ENCODE measurements at regions not wholly inside any gene's neighbourhood (a gene's known extent, or its start where the extent isn't known, plus 50 kb on each side); places are given as distances from the start of the nearest gene placed in this dataset.
"Not testable (repeated sequence)": the region's sequence is repeated elsewhere in the genome, so short reads cannot be mapped to it uniquely, and the experiment has no call there.

GRCh38 chr1:185473186-185473585 lies 156.1 kb upstream of the IVNS1ABP start:
- no peak for DNase-seq (ENCODE audit: low spot score)

- DNase-seq (ENCODE audit: low spot score): no peak
These were observed 151.6 kb upstream of the IVNS1ABP start for GRCh38 chr1:185468626-185469025.

- no peak for DNase-seq (ENCODE audit: low spot score)
These were observed 150.1 kb upstream of the IVNS1ABP start for GRCh38 chr1:185467122-185467521.

DNA sequence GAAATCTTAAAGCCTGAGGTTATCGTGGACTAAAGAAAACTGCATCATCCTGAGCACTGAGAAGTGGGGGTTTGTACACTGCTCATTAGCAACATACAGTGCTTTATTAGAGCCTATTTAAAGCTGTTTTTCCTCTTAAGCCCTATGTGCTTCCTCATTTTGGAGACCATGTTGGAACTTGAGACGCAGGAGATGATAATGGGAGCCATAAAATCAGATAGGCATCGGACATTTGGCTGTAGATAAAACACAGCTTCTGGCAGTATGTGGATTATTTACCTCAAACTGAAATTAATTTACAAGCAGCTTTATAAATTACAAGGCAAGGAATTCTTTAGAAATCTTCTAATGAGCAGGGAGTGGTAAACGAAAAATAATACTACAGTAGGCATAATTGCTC lies 147.7 kb upstream of the IVNS1ABP start:
- no peak for DNase-seq (ENCODE audit: low spot score)

DNA sequence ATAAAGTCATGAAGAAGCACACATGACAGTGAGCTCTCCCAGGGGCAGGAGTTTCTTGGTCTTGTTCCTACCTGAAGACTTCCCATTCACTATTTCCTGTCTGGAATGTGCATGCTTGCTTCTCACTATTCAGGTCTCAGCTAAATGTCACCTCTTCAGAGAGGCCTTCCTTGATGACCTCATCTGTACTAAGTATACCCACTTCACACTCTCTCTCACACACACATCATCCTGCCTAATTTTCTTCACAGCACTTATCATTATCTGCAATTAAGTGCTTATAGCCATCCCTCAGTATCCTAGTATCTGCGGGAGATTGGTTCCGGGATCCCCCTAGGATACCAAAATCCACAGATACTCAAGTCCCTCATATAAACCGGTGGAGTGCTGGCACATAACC lies 146.4 kb upstream of the IVNS1ABP start:
- DNase-seq (ENCODE audit: low spot score): no peak

- no peak for DNase-seq (ENCODE audit: low spot score)
These were observed 146.0 kb upstream of the IVNS1ABP start for GRCh38 chr1:185463011-185463410.

DNA sequence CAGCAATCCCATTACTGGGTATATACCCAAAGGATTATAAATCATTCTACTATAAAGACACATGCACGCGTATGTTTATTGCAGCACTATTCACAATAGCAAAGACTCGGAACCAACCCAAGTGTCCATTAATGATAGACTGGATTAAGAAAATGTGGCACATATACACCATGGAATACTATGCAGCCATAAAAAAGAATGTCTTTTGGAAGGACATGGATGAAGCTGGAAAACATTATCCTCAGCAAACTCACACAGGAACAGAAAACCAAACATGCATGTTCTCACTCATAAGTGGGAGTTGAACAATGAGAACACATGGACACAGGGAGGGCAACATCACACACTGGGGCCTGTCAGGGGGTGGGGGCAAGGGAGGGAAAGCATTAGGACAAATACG lies 143.7 kb upstream of the IVNS1ABP start:
- not testable (repeated sequence) for DNase-seq (ENCODE audit: low spot score)

DNA sequence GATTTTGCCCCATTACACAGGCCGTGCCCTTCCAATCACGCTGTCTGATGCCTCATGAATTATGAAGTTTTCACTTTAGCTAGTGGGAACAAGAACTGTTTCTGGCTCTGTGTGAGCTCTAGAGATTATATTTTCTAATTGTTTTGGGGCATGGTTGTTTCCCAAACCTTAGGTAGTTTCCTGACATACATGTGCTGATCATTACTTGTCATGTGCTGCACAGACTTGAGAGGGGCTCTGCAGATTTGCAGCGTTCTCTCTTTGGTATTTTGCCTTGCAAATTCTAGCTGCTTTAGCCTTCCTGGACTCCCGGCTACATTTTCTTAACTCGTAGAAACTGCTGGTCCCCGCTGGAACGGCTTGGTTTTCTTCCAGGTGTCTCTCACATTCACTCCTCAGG lies 142.1 kb upstream of the IVNS1ABP start:
- DNase-seq (ENCODE audit: low spot score): no peak

- no peak for DNase-seq (ENCODE audit: low spot score)
These were observed 141.6 kb upstream of the IVNS1ABP start for GRCh38 chr1:185458670-185459069.

DNA sequence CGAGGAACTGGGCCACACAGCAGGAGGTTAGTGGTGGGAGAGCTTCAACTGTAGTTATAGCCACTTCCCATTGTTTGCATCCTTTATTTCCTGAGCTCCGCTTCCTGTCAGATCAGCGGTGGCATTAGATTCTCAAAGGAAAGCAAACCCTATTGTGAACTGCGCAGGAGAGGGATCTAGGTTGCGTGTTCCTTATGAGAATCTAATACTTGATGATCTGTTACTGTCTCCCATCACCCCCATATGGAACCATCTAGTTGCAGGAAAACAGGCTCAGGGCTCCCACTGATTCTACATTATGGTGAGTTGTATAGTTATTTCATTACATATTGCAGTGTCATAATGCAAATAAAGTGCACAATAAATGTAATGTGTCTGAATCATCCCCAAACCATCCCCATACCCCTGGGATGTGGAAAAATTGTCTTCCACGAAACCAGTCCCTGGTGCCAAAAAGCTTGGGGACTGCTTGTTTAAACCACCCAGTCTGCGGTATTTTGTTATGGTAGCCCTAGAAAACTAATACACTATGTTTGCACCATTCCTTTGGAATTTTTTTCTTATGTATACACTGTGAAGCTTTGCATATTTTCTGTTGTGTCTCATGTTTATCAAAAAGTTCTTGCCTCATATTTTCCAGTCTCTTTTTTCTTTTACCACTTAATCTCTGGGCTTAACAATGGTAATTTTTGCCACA lies 136.6 kb upstream of the IVNS1ABP start:
- DNase-seq (ENCODE audit: low spot score): no peak

DNA sequence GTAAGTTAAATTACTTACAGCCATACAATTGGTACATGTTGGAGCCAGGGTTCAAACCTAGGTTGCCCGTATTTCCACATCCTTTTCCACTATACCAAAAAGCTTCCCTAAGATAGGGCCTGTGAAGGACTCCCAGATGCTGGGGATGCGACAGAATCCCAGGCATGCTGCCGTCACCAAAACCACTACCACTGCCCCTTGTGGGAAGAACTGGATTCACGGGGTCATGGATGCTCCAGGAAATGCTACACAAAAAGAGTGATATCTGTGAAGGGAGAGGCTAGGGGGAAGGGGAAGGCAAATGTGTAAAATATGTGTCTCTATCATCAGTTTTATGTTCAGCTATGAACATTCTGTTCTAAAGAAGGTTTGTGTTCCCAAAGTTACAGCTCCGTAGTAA lies 133.9 kb upstream of the IVNS1ABP start:
- no peak for DNase-seq (ENCODE audit: low spot score)

DNA sequence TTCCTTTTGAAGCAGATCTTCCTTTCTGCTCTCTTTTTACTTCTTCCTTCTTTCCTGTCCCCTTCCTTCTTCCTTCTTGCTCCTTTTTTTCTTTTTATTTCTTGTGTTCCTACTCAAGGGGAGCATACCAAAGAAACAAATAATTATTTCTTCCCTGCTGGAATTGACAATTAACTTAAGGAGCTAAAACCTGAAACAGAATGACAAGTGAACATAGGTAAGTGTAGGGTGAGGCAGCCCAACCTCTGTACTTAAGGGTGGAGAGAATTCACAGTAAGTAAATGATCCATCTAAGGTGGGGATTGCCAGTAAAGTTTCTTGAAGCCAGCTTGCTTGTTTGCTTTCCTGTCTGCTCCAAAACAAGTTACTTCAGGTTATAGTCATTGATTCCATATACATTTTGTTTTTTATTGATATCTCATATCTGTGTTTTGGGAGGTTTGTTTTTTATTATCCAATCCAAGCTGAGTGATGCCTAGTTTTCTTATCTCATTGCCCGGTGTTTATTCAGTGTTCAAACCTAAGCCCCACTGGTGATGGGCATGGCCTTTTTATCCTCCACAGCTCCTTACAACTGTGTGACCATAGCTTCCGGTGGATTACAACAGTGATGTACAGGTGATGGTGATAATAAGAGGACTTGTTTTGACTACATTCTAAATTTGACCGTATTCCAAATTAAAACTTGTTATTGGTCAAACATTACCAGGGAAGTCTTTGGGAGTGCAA lies 133.2 kb upstream of the IVNS1ABP start:
- DNase-seq (ENCODE audit: low spot score): no peak

DNA sequence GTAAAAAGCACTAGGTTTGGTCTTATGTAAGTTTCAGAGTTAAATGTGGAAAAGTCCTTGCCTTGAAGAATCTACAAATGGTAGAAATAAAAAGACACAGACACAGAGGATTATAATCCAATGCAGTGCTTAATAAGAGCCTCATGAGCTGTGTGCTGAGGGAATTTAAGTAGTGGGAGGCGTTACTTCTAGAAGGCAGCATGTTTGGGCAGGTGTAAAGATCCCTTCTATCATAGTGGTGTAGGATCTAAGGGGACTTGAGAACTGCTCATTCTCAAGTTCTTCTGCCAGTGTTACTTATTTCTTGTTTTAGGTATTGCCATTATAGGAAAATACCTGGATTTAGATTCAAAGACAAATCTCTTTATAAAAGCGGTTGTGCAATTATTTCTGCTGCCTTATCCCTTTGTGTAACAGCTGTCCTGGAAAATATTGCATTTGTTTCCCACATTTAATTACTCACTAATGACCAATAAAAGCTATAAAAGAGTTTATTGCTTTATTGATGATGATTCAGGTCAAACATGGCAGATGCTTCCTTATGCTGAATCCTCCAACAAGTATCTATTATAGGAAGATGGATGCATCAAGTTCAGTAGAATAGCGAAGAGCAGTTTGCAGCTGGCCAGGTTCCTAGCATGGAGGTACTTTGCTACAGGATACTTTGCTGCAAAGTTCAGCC lies 132.5 kb upstream of the IVNS1ABP start:
- DNase-seq (ENCODE audit: low spot score): no peak

DNA sequence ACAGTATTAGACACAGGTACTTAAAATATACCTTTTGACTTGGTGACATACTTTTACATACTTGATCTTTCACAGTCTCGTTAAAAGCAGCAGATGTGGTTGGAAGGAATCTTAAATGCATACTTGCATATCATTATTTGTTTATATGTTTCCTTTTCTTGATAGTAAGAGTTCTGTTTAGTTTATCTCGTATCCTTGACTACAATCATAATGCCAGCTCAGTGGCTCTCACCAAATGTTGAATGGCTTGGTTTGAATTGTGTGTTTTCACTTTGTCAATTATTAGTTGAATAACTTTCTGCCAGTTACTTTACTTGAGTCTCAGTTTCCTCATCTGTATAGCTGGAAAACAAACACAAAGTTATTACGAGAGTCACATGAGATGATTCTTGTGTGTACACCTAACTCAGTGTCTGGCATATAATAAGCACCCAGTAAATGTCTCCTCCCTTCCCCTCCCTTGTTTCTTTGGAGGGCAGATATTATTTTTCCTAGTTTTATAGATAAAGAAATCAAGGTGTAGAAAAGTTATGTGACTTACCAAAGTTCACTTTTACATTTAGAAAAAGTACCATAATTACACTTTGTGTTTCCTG lies 131.6 kb upstream of the IVNS1ABP start:
- DNase-seq (ENCODE audit: low spot score): no peak

DNA sequence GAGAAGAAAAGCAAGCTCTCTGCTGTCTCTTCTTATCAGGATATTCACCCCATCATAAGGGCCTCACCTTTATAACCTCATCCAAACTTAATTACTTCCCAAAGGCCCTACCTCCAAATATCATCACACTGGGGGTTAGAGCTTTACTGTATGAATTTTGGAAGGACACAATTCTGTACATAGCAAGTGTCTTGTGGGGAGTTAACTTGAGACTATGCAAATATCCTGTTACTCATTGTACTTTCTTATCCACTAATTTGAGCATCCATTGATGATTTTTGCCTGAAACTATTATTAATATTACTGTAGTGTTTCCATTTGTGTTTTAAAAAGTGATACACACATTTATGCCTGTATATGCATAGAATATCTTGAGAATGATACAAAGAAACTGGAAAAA lies 129.1 kb upstream of the IVNS1ABP start:
- DNase-seq (ENCODE audit: low spot score): no peak

DNA sequence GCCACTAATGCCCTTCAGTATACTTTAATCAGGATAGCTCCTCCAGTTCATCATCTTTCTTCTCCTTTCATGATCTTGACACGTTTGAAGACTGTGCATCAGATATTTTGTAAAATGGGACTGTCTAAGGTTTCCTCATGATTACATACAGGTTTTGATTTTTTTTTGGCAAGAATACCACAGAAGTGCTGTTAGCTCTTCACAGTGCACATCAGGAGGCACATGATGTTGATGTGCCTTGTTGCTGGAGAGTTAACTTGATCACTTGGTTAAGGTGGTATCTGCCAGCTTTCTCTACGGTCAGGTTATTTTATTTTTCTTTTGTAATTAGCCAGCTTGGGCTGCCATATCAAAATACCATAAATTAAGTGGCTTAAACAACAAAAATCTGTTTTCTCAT lies 128.6 kb upstream of the IVNS1ABP start:
- no peak for DNase-seq (ENCODE audit: low spot score)

- DNase-seq (ENCODE audit: low spot score): no peak
These were observed 127.6 kb upstream of the IVNS1ABP start for GRCh38 chr1:185444676-185445075.

GRCh38 chr1:185442050-185442449 lies 125.0 kb upstream of the IVNS1ABP start:
- DNase-seq (ENCODE audit: low spot score): no peak

- DNase-seq (ENCODE audit: low spot score): no peak
These were observed 124.6 kb upstream of the IVNS1ABP start for GRCh38 chr1:185441605-185442004.

DNA sequence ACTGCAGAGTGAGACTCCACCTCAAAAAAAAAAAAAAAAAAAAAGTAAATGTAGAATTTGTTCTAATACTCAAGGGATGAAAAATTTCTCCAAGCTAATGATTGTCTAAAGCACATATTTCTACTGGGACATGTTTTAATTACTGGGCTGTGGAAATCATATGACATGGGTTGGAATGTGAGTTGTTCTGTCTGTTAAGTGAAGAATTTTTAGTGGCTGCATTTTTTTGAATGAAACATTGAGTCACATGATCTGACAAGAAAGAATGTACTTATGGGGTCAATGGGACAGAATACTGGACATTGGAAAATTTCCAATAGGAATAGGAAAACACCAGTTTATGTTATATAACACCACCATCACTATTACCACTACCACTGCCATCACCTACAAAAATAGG lies 123.8 kb upstream of the IVNS1ABP start:
- no peak for DNase-seq (ENCODE audit: low spot score)

- DNase-seq (ENCODE audit: low spot score): no peak
These were observed 122.8 kb upstream of the IVNS1ABP start for GRCh38 chr1:185439727-185440415.

DNA sequence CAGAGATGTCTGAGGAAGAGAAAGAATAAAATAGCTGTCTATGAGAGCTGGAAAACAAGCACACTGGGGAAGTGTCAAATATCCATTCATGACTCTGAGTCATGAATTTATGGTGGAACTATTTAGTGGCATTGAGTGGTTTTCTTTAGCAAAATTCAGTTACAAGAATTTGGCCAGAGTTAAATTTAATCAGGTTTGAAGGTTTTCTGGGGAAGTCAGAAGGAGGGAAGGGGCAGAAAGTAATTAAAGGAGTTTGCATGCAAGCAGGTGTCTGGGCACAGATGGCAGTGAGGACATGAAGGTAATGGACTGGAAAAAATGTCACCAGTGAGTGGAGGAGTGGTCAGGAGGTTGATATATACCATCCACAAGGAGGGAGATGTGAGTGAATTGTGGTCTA lies 121.9 kb upstream of the IVNS1ABP start:
- DNase-seq (ENCODE audit: low spot score): no peak

Measured in pons (tissue), 1 donor.